ENCODE measurements at regions not wholly inside any gene's neighbourhood (a gene's known extent, or its start where the extent isn't known, plus 50 kb on each side); places are given as distances from the start of the nearest gene placed in this dataset.
A peak's percentile ranks its signal among the peaks of the same experiment; 100 is the strongest.

DNA sequence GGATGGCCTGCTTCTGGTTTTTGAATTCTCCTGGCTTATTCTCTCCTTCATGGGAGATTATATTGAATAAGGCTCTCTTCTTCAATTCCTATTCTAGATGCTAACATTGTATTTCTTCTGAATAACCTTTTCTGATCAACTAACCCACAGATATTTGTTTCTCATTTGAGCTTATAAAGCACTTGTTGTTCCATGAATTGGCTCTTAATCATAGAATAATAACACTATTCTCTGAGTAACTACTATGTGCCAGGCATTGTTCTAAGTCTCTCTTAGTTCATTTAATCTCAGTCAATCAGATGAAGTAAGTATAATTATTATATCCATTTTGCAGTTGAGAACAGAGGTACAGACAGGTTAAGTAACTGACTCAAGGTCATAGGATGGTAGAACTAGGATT, 136.3 kb upstream of the MLIP start:
- no peak for DNase-seq (ENCODE audit: low read depth)
- H3K4me3 ChIP-seq (ENCODE audit: low read length): no peak overlapping the region
- TF ChIP-seq, protein P1, sequence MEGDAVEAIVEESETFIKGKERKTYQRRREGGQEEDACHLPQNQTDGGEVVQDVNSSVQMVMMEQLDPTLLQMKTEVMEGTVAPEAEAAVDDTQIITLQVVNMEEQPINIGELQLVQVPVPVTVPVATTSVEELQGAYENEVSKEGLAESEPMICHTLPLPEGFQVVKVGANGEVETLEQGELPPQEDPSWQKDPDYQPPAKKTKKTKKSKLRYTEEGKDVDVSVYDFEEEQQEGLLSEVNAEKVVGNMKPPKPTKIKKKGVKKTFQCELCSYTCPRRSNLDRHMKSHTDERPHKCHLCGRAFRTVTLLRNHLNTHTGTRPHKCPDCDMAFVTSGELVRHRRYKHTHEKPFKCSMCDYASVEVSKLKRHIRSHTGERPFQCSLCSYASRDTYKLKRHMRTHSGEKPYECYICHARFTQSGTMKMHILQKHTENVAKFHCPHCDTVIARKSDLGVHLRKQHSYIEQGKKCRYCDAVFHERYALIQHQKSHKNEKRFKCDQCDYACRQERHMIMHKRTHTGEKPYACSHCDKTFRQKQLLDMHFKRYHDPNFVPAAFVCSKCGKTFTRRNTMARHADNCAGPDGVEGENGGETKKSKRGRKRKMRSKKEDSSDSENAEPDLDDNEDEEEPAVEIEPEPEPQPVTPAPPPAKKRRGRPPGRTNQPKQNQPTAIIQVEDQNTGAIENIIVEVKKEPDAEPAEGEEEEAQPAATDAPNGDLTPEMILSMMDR (IDR thresholded peaks at IDR 0.05; ENCODE audit: insufficient read depth, low read depth, low read length, missing control alignments): no peak

- no peak for DNase-seq (ENCODE audit: low read depth)
- H3K4me3 ChIP-seq (ENCODE audit: low read length): no peak overlapping the region
- TF ChIP-seq, protein P1 (IDR thresholded peaks at IDR 0.05; ENCODE audit: insufficient read depth, low read depth, low read length, missing control alignments): no peak
These were observed 135.2 kb upstream of the MLIP start for GRCh38 chr6:53975941-53976615.

DNA sequence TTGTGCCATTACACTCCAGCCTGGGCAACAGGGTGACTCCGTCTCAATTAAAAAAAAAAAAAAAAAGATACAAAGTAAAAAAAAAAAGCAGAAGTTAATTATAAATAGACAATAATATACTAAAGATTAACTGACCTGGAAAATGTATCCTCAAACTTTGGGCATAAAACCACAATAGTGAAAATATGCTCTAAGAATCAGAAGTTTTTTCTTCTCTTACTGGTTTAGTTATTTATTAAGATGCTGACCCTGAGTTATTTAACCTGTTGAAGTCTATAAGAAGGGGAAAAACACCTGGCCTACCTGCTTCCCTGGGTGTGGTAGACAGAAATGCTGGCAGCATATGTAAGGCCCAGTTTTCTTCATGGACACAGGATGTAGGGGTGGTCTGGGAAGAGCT, 133.7 kb upstream of the MLIP start:
- DNase-seq (ENCODE audit: low read depth): no peak
- H3K4me3 ChIP-seq (ENCODE audit: low read length): no peak overlapping the region
- TF ChIP-seq, protein P1 (IDR thresholded peaks at IDR 0.05; ENCODE audit: insufficient read depth, low read depth, low read length, missing control alignments): no peak

- TF ChIP-seq, protein P1 (IDR thresholded peaks at IDR 0.05; ENCODE audit: insufficient read depth, low read depth, low read length, missing control alignments): peak; percentile 81
- peak; percentile 64 for DNase-seq (ENCODE audit: low read depth)
These were observed 131.7 kb upstream of the MLIP start for GRCh38 chr6:53979468-53980067.

GRCh38 chr6:53982366-53983050, 128.7 kb upstream of the MLIP start:
- TF ChIP-seq, protein P1 (IDR thresholded peaks at IDR 0.05; ENCODE audit: insufficient read depth, low read depth, low read length, missing control alignments): no peak
- peak; percentile 90 for DNase-seq (ENCODE audit: low read depth)
- H3K4me3 ChIP-seq (ENCODE audit: low read length): no peak overlapping the region

More at GRCh38 chr6:53979468-53980067, 131.7 kb upstream of the MLIP start:
- no peak overlapping the region for H3K4me3 ChIP-seq (ENCODE audit: low read length)

GRCh38 chr6:53983301-53983700, 127.9 kb upstream of the MLIP start:
- TF ChIP-seq, protein P1 (IDR thresholded peaks at IDR 0.05; ENCODE audit: insufficient read depth, low read depth, low read length, missing control alignments): no peak

More at GRCh38 chr6:53983301-53983700, 127.9 kb upstream of the MLIP start:
- peak; percentile 45 for DNase-seq (ENCODE audit: low read depth)
- no peak overlapping the region for H3K4me3 ChIP-seq (ENCODE audit: low read length)

Measured in epithelial cell of esophagus (primary cell).